ENCODE measurements at regions not wholly inside any gene's neighbourhood (a gene's known extent, or its start where the extent isn't known, plus 50 kb on each side); places are given as distances from the start of the nearest gene placed in this dataset.

- TF ChIP-seq CTCF (IDR thresholded peaks at IDR 0.05) (no peak), ZFX (IDR thresholded peaks at IDR 0.05; ENCODE audit: borderline replicate concordance) (no peak)
Observed at GRCh38 chr16:54655121-54655590, 275.5 kb upstream of the IRX5 start.
